ENCODE measurements at regions not wholly inside any gene's neighbourhood (a gene's known extent, or its start where the extent isn't known, plus 50 kb on each side); places are given as distances from the start of the nearest gene placed in this dataset.

DNA sequence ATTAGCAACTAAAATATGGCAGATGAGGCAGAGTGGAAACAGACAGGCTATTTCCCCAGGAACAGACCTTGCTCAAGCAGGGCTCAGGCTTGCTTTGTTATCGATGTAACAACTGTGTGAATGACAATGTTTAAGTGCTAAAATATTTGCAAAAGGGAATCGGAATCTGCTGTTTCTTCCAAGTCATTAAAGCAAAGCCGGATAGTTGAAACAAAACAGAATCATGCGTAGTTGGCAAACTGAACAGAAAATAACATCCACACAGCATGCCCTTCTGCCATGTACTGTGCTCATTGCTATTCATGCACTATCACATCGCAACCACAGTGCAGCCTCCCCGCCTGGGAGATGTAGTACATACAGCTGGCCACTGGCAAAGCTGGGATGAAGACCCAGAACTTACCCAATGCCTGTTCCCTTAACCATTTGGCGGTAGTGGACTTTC, 799.1 kb downstream of the DIAPH3 start:
- DNase-seq: no peak
- Histone ChIP-seq H3K27me3 (ENCODE audit: insufficient read depth, low read length) (no peaks in the 10 kb centered on the region), H4K91ac (ENCODE audit: low read depth, low read length) (no peak overlapping the region), H3K14ac (ENCODE audit: low read length) (no peak overlapping the region), H2BK120ac (ENCODE audit: insufficient read depth, low read length, poor library complexity) (no peak overlapping the region), H2BK5ac (ENCODE audit: low read depth, low read length, poor library complexity) (no peak overlapping the region), H4K12ac (ENCODE audit: low read depth, low read length) (no peak overlapping the region), H4K8ac (ENCODE audit: low read depth, low read length) (no peak overlapping the region), H2BK12ac (ENCODE audit: low read length) (no peak overlapping the region), H3K4me2 (ENCODE audit: low read length) (no peak overlapping the region), H3K36me3 (ENCODE audit: control insufficient read depth in 1 of 2, insufficient read depth in 2 of 2, low read length in 2 of 2) (no peaks in the 10 kb centered on the region), H3K18ac (ENCODE audit: low read length) (no peak overlapping the region), H3K4me3 (ENCODE audit: low read depth, low read length) (no peak overlapping the region), H3K4ac (ENCODE audit: low read depth, low read length) (no peak overlapping the region), H3K23ac (ENCODE audit: low read length) (no peak overlapping the region), H3K79me1 (ENCODE audit: low read length) (no peaks in the 10 kb centered on the region), H3K4me1 (ENCODE audit: control insufficient read depth in 1 of 2, insufficient read depth in 2 of 2, low read length in 2 of 2) (peaks cover 0 to 3% of the 10 kb centered on the region in 2 experiments), H3K9ac (ENCODE audit: low read length) (no peak overlapping the region), H3K27ac (ENCODE audit: low read depth, low read length) (no peak overlapping the region), H3K79me2 (ENCODE audit: control insufficient read depth, insufficient read depth, low read length, poor library complexity) (no peaks in the 10 kb centered on the region), H3K9me3 (ENCODE audit: insufficient read depth, low read depth, low read length) (no peaks in the 10 kb centered on the region), H2AFZ (ENCODE audit: insufficient read depth, low read length, poor library complexity) (no peak overlapping the region), H2AK5ac (ENCODE audit: low read length) (no peak overlapping the region)
- no CpG with 5 or more reads among the region's 7 CpGs for WGBS (ENCODE audit: extremely low coverage, insufficient coverage, insufficient read length)

DNA sequence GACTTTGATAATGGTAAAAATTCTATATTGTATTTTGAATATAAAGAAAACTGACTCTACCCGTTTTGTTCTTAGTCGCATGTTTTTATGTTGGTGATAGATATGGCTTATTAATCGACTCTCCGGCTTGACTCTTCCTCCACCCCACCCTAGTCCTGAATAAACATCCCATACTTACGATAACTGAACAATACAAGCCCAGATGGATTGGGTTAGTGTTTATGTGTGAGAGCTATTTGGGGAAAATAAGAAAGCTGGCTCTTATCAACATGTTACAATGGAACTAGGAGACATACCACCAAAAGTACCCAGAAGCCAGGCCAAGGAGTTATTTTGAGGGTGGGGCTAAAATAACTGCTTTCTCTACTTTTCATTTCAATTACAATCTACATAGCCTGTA, 796.3 kb downstream of the DIAPH3 start:
- no peak overlapping the region for H3K14ac ChIP-seq (ENCODE audit: low read length)
- H3K4me3 ChIP-seq (ENCODE audit: low read depth, low read length): no peak overlapping the region
- no peak overlapping the region for H4K91ac ChIP-seq (ENCODE audit: low read depth, low read length)
- H2BK12ac ChIP-seq (ENCODE audit: low read length): no peak overlapping the region
- H3K23ac ChIP-seq (ENCODE audit: low read length): no peak overlapping the region
- H3K9me3 ChIP-seq (ENCODE audit: insufficient read depth, low read depth, low read length): no peaks in the 10 kb centered on the region
- H3K4me1 ChIP-seq (ENCODE audit: control insufficient read depth in 1 of 2, insufficient read depth in 2 of 2, low read length in 2 of 2): peaks cover 0 to 5% of the 10 kb centered on the region in 2 experiments
- H2AFZ ChIP-seq (ENCODE audit: insufficient read depth, low read length, poor library complexity): no peak overlapping the region
- H3K79me2 ChIP-seq (ENCODE audit: control insufficient read depth, insufficient read depth, low read length, poor library complexity): no peaks in the 10 kb centered on the region
- no peaks in the 10 kb centered on the region for H3K79me1 ChIP-seq (ENCODE audit: low read length)
- H3K9ac ChIP-seq (ENCODE audit: low read length): no peak overlapping the region
- no peaks in the 10 kb centered on the region for H3K27me3 ChIP-seq (ENCODE audit: insufficient read depth, low read length)
- no peak overlapping the region for H4K12ac ChIP-seq (ENCODE audit: low read depth, low read length)
- H3K4ac ChIP-seq (ENCODE audit: low read depth, low read length): no peak overlapping the region
- DNase-seq: no peak
- H3K36me3 ChIP-seq (ENCODE audit: control insufficient read depth in 1 of 2, insufficient read depth in 2 of 2, low read length in 2 of 2): no peaks in the 10 kb centered on the region
- WGBS (ENCODE audit: extremely low coverage, insufficient coverage, insufficient read length): no CpG with 5 or more reads among the region's 5 CpGs
- no peak overlapping the region for H3K4me2 ChIP-seq (ENCODE audit: low read length)
- no peak overlapping the region for H2AK5ac ChIP-seq (ENCODE audit: low read length)
- H3K27ac ChIP-seq (ENCODE audit: low read depth, low read length): no peak overlapping the region
- no peak overlapping the region for H2BK5ac ChIP-seq (ENCODE audit: low read depth, low read length, poor library complexity)
- H4K8ac ChIP-seq (ENCODE audit: low read depth, low read length): no peak overlapping the region
- H2BK120ac ChIP-seq (ENCODE audit: insufficient read depth, low read length, poor library complexity): no peak overlapping the region
- H3K18ac ChIP-seq (ENCODE audit: low read length): no peak overlapping the region

GRCh38 chr13:59367904-59368303, 795.8 kb downstream of the DIAPH3 start:
- Histone ChIP-seq H3K4me1 (ENCODE audit: control insufficient read depth in 1 of 2, insufficient read depth in 2 of 2, low read length in 2 of 2) (peaks cover 0 to 5% of the 10 kb centered on the region in 2 experiments), H4K91ac (ENCODE audit: low read depth, low read length) (no peak overlapping the region), H2AFZ (ENCODE audit: insufficient read depth, low read length, poor library complexity) (no peak overlapping the region), H3K14ac (ENCODE audit: low read length) (no peak overlapping the region), H3K36me3 (ENCODE audit: control insufficient read depth in 1 of 2, insufficient read depth in 2 of 2, low read length in 2 of 2) (no peaks in the 10 kb centered on the region), H3K23ac (ENCODE audit: low read length) (no peak overlapping the region), H3K79me2 (ENCODE audit: control insufficient read depth, insufficient read depth, low read length, poor library complexity) (no peaks in the 10 kb centered on the region), H3K4ac (ENCODE audit: low read depth, low read length) (no peak overlapping the region), H3K4me3 (ENCODE audit: low read depth, low read length) (no peak overlapping the region), H3K79me1 (ENCODE audit: low read length) (no peaks in the 10 kb centered on the region), H2BK12ac (ENCODE audit: low read length) (no peak overlapping the region), H2AK5ac (ENCODE audit: low read length) (no peak overlapping the region), H2BK120ac (ENCODE audit: insufficient read depth, low read length, poor library complexity) (no peak overlapping the region), H3K9me3 (ENCODE audit: insufficient read depth, low read depth, low read length) (no peaks in the 10 kb centered on the region), H3K27me3 (ENCODE audit: insufficient read depth, low read length) (no peaks in the 10 kb centered on the region), H4K12ac (ENCODE audit: low read depth, low read length) (no peak overlapping the region), H2BK5ac (ENCODE audit: low read depth, low read length, poor library complexity) (no peak overlapping the region), H3K18ac (ENCODE audit: low read length) (no peak overlapping the region), H3K27ac (ENCODE audit: low read depth, low read length) (no peak overlapping the region), H4K8ac (ENCODE audit: low read depth, low read length) (no peak overlapping the region), H3K9ac (ENCODE audit: low read length) (no peak overlapping the region), H3K4me2 (ENCODE audit: low read length) (no peak overlapping the region)
- DNase-seq: no peak
- WGBS (ENCODE audit: extremely low coverage, insufficient coverage, insufficient read length): no CpG with 5 or more reads among the region's 3 CpGs

DNA sequence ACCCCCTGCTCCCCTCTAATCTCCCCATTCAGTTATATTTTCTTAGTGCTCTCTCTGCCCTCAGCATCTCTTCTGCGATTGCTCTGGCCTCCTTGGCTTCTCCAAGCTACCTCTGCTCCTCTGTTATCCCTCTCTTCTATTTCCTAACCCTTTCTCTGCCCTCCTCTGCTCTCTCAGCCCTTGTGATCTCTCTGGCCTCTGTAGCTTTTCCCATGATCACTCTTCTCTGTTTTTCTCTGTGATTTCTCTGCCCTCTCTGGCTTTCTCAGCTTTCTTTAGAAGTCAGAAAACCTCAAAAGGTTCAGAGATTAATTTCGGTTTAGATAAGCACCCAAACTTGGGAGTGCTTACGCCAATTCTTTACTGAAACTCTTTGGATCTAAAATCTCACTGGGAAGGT, 795.0 kb downstream of the DIAPH3 start:
- H3K9ac ChIP-seq (ENCODE audit: low read length): no peak overlapping the region
- H3K4me1 ChIP-seq (ENCODE audit: control insufficient read depth in 1 of 2, insufficient read depth in 2 of 2, low read length in 2 of 2): peaks cover 0 to 8% of the 10 kb centered on the region in 2 experiments
- no peak overlapping the region for H3K4me2 ChIP-seq (ENCODE audit: low read length)
- WGBS (ENCODE audit: extremely low coverage, insufficient coverage, insufficient read length): no CpG with 5 or more reads among the region's 3 CpGs
- H3K79me2 ChIP-seq (ENCODE audit: control insufficient read depth, insufficient read depth, low read length, poor library complexity): no peaks in the 10 kb centered on the region
- no peaks in the 10 kb centered on the region for H3K79me1 ChIP-seq (ENCODE audit: low read length)
- no peak overlapping the region for H3K4me3 ChIP-seq (ENCODE audit: low read depth, low read length)
- H3K27ac ChIP-seq (ENCODE audit: low read depth, low read length): no peak overlapping the region
- H3K14ac ChIP-seq (ENCODE audit: low read length): no peak overlapping the region
- H2BK12ac ChIP-seq (ENCODE audit: low read length): no peak overlapping the region
- H3K36me3 ChIP-seq (ENCODE audit: control insufficient read depth in 1 of 2, insufficient read depth in 2 of 2, low read length in 2 of 2): no peaks in the 10 kb centered on the region
- no peak overlapping the region for H4K91ac ChIP-seq (ENCODE audit: low read depth, low read length)
- H2AK5ac ChIP-seq (ENCODE audit: low read length): no peak overlapping the region
- no peak overlapping the region for H2AFZ ChIP-seq (ENCODE audit: insufficient read depth, low read length, poor library complexity)
- no peak overlapping the region for H3K23ac ChIP-seq (ENCODE audit: low read length)
- H4K8ac ChIP-seq (ENCODE audit: low read depth, low read length): no peak overlapping the region
- H4K12ac ChIP-seq (ENCODE audit: low read depth, low read length): no peak overlapping the region
- DNase-seq: no peak
- H3K9me3 ChIP-seq (ENCODE audit: insufficient read depth, low read depth, low read length): no peaks in the 10 kb centered on the region
- H2BK120ac ChIP-seq (ENCODE audit: insufficient read depth, low read length, poor library complexity): no peak overlapping the region
- H3K27me3 ChIP-seq (ENCODE audit: insufficient read depth, low read length): no peaks in the 10 kb centered on the region
- H3K18ac ChIP-seq (ENCODE audit: low read length): no peak overlapping the region
- H2BK5ac ChIP-seq (ENCODE audit: low read depth, low read length, poor library complexity): no peak overlapping the region
- no peak overlapping the region for H3K4ac ChIP-seq (ENCODE audit: low read depth, low read length)

Measured in trophoblast cell (in vitro differentiated cells and primary cell).